HG03575 (cell line): ENCODE measurements at regions not wholly inside any gene's neighbourhood (a gene's known extent, or its start where the extent isn't known, plus 50 kb on each side); places are given as distances from the start of the nearest gene placed in this dataset.

Source experiments
- ATAC-seq: cut with Tn5 transposase; IDR thresholded peaks from one replicate; pipeline ENCODE4 v1.9.1; 2021; ENCODE audit not compliant: unreplicated experiment, insufficient number of reproducible peaks, low FRiP score; ENCODE audit errors: extremely low read depth

GRCh38 chr5:74140409-74140808, 500.1 kb downstream of the ENC1 start:
- no peak for ATAC-seq

- ATAC-seq, result no peak
These were observed 500.9 kb downstream of the ENC1 start for GRCh38 chr5:74139589-74139988.

GRCh38 chr5:74138721-74139120, 501.8 kb downstream of the ENC1 start:
- ATAC-seq, result no peak

- ATAC-seq, result no peak
These were observed 504.2 kb downstream of the ENC1 start for GRCh38 chr5:74136276-74136825.

- ATAC-seq, result no peak
These were observed 505.5 kb downstream of the ENC1 start for GRCh38 chr5:74135033-74135432.

- no peak for ATAC-seq
These were observed 506.5 kb downstream of the ARHGEF28 start for GRCh38 chr5:74132485-74132884.

GRCh38 chr5:74131250-74131649, 505.3 kb downstream of the ARHGEF28 start:
- ATAC-seq, result no peak

- ATAC-seq, result no peak
These were observed 504.3 kb downstream of the ARHGEF28 start for GRCh38 chr5:74130155-74130897.

- no peak for ATAC-seq
These were observed 501.7 kb downstream of the ARHGEF28 start for GRCh38 chr5:74127381-74128320.

GRCh38 chr5:74126294-74126693, 500.3 kb downstream of the ARHGEF28 start:
- ATAC-seq, result no peak

GRCh38 chr5:74124826-74125225, 498.8 kb downstream of the ARHGEF28 start:
- ATAC-seq, result no peak

GRCh38 chr5:74123929-74124328, 497.9 kb downstream of the ARHGEF28 start:
- ATAC-seq, result no peak

GRCh38 chr5:74122979-74123590, 497.1 kb downstream of the ARHGEF28 start:
- ATAC-seq, result no peak

GRCh38 chr5:74122175-74122574, 496.2 kb downstream of the ARHGEF28 start:
- ATAC-seq, result no peak

- no peak for ATAC-seq
These were observed 494.6 kb downstream of the ARHGEF28 start for GRCh38 chr5:74120585-74120984.

GRCh38 chr5:74118071-74118470, 492.1 kb downstream of the ARHGEF28 start:
- ATAC-seq, result no peak

GRCh38 chr5:74116984-74117383, 491.0 kb downstream of the ARHGEF28 start:
- ATAC-seq, result no peak

GRCh38 chr5:74116266-74116665, 490.3 kb downstream of the ARHGEF28 start:
- no peak for ATAC-seq

GRCh38 chr5:74113927-74114326, 487.9 kb downstream of the ARHGEF28 start:
- no peak for ATAC-seq

- no peak for ATAC-seq
These were observed 487.2 kb downstream of the ARHGEF28 start for GRCh38 chr5:74113196-74113540.
